Activated CD4-positive, CD25-positive, alpha-beta regulatory T cell treated with anti-CD3 and anti-CD28 coated beads, Interleukin-2, amount 50 U/mL, for 24 hours (primary cell): ENCODE measurements at regions not wholly inside any gene's neighbourhood (a gene's known extent, or its start where the extent isn't known, plus 50 kb on each side); places are given as distances from the start of the nearest gene placed in this dataset.
"Not testable (repeated sequence)": the region's sequence is repeated elsewhere in the genome, so short reads cannot be mapped to it uniquely, and the experiment has no call there.

Experiments used
- ATAC-seq, 2 donors: fragments of 150-1000 bp; cut with Tn5 transposase; one replicate each; pipeline ENCODE4 v1.10.0; 2021; ENCODE audit warnings: mild to moderate bottlenecking in 1 of 2, moderate library complexity in 1 of 2

- no peak for ATAC-seq
These were observed 355.6 kb downstream of the TAF11L14 start for GRCh38 chr5:17989567-17990563.

- no peak for ATAC-seq
These were observed 357.5 kb downstream of the TAF11L14 start for GRCh38 chr5:17991775-17992174.

GRCh38 chr5:17992291-17992690 is 358.0 kb downstream of the TAF11L14 start:
- ATAC-seq = no peak

- no peak for ATAC-seq
These were observed 361.7 kb downstream of the TAF11L14 start for GRCh38 chr5:17995997-17996396.

GRCh38 chr5:17999858-18000257 is 365.6 kb downstream of the TAF11L14 start:
- ATAC-seq = no peak

- ATAC-seq = no peak
These were observed 366.5 kb downstream of the TAF11L14 start for GRCh38 chr5:18000744-18001143.

- no peak for ATAC-seq
These were observed 369.1 kb downstream of the TAF11L14 start for GRCh38 chr5:18003312-18003711.

- ATAC-seq = no peak
These were observed 369.5 kb downstream of the TAF11L14 start for GRCh38 chr5:18003784-18004183.

- not testable (repeated sequence) for ATAC-seq
These were observed 372.0 kb downstream of the TAF11L14 start for GRCh38 chr5:18006235-18006634.

GRCh38 chr5:18008940-18009339 is 374.7 kb downstream of the TAF11L14 start:
- ATAC-seq = no peak

- ATAC-seq = no peak
These were observed 375.8 kb downstream of the TAF11L14 start for GRCh38 chr5:18010053-18010452.

- ATAC-seq = no peak
These were observed 384.2 kb downstream of the TAF11L14 start for GRCh38 chr5:18018472-18018871.

- no peak for ATAC-seq
These were observed 389.0 kb downstream of the TAF11L14 start for GRCh38 chr5:18023275-18023674.

- ATAC-seq = no peak
These were observed 389.7 kb downstream of the TAF11L14 start for GRCh38 chr5:18023986-18024385.

- ATAC-seq = no peak
These were observed 390.3 kb downstream of the TAF11L14 start for GRCh38 chr5:18024542-18024941.

- no peak for ATAC-seq
These were observed 393.1 kb downstream of the TAF11L14 start for GRCh38 chr5:18027241-18027867.

- no peak for ATAC-seq
These were observed 393.8 kb downstream of the TAF11L14 start for GRCh38 chr5:18028036-18028435.

GRCh38 chr5:18032744-18033143 is 398.5 kb downstream of the TAF11L14 start:
- no peak for ATAC-seq

- no peak for ATAC-seq
These were observed 402.3 kb downstream of the TAF11L14 start for GRCh38 chr5:18036531-18036930.

GRCh38 chr5:18037718-18038117 is 403.5 kb downstream of the TAF11L14 start:
- ATAC-seq = no peak

- ATAC-seq = no peak
These were observed 409.1 kb downstream of the TAF11L14 start for GRCh38 chr5:18043344-18043743.

GRCh38 chr5:18048449-18048848 is 414.2 kb downstream of the TAF11L14 start:
- ATAC-seq = no peak

- no peak for ATAC-seq
These were observed 416.1 kb downstream of the TAF11L14 start for GRCh38 chr5:18050345-18050744.

GRCh38 chr5:18050776-18051175 is 416.5 kb downstream of the TAF11L14 start:
- no peak for ATAC-seq
